HG02884 (cell line): ENCODE measurements at regions not wholly inside any gene's neighbourhood (a gene's known extent, or its start where the extent isn't known, plus 50 kb on each side); places are given as distances from the start of the nearest gene placed in this dataset.

Source experiments
- ATAC-seq: cut with Tn5 transposase; IDR thresholded peaks from one replicate; pipeline ENCODE4 v1.9.1; 2021; ENCODE audit warnings: mild to moderate bottlenecking, moderate library complexity; ENCODE audit not compliant: unreplicated experiment

GRCh38 chr3:44072601-44073540, 168.8 kb upstream of the TOPAZ1 start:
- ATAC-seq, result no peak

- ATAC-seq, result no peak
Measured at GRCh38 chr3:44074181-44074580, 167.5 kb upstream of the TOPAZ1 start.

DNA sequence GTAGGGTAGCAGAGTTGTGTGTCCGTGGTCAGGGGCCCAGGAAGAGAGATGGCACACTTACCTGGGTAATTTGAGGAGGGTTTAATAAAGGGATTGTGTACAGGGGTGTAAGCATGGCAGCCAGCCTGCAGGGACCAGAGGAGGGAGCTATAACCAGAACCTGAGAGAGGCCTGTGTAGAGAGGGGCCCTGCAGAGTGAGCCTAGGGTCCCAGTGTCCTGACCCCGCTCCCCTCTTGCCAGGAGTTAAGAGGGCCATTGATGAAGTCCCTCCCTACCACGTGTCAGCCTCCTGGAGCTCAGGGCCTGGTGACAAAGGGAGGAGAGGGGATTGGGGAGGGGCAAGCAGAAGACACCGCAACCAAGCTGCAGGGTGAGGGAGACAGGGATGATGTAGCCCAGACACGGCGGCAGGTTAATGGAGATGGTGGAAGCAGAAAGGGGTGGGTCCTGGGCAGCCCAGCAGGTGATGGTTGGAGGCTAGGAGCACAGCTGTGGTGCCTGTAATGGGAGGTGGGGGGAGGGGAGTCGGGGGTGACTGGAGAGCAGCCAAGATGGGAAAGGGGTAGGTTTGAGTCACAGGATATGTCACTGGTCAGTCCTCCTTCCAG, 165.4 kb upstream of the TOPAZ1 start:
- no peak for ATAC-seq

DNA sequence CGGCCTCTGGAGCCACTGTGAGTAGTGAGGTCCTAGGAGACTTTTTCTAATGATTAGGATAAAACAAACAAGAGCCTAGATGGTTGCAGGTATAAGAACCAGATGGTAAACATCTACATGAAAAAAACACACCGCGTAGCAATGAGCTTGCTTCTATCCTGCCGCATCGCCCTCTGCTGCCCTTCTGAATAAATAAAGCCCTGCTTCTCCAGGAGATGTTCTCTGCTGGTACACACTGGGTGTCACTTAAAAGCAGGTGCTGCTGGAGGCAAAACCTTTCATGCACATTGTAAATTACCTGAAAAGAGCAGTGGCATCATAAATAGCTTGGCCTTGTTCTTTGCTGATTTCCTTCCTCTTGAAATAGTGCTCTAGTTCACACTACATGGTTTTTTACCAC, 164.4 kb upstream of the TOPAZ1 start:
- no peak for ATAC-seq

- no peak for ATAC-seq
Measured at GRCh38 chr3:44078863-44079262, 162.8 kb upstream of the TOPAZ1 start.

DNA sequence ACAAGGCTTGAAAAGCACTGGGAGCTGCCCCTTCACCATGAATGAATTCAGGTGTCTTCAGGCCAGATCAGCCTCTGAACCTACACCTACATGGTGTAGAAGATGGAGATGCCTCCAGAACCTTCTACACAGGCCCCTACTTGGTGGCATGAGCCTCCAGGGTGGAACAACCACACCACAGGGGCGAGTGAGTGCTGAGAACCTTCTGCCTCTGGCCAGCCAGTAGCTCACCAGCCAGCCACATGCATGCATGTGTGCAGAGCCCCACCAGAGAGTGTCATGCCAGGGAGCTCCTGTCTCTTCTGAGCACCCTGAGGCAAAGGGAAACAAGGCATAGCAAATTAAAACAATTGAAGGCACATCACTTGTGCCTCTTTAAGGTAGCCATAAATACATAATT, 161.8 kb upstream of the TOPAZ1 start:
- ATAC-seq, result no peak

DNA sequence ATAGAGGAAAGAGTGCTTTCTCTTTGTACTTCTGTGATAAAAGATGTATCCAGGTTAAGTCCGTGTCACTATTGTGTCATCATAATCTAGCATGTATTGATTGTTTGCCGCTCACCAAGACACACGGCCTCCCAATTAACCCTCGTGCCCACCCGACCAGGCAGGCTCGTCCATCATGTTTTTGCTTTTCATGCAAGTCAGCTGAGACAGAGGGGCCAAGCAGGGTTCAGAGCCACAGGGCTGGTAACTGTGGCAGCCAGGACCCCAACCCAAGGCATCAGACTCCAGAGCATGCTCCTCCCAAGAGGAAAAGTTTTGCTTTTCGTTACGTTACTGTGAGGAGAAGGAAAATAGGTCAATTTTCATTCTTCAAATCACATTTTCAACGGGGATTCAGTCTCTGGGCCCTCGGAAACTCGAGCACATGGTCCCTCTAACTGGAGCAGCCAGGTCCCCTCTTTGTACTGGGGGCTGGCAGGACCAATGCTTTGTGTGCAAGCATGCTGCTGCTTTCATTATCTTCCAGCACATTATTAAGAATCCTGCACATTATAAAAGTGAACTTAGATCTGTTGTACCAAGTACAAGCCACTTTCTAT, 161.1 kb upstream of the TOPAZ1 start:
- no peak for ATAC-seq

- ATAC-seq, result no peak
Measured at GRCh38 chr3:44090036-44090435, 151.7 kb upstream of the TOPAZ1 start.

DNA sequence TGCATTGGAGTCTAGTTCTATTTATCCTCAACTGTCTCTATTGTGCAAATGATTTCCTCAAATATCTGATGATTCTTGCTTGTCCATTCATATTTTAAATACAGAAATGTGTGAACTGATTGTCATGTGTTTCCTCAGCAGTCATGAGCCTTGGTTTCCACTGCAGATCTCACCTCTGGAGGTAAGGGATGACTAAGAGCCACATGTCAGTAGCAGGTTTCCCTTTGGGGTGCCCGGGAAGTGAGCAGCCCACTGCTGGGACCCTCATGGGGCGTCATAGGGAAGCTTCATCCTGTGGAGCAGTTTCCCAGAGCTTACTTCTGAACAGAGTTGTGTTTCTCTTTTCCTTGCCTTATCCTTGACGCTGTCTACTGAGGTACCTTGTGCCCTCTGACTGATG, 149.2 kb upstream of the TOPAZ1 start:
- ATAC-seq, result no peak

DNA sequence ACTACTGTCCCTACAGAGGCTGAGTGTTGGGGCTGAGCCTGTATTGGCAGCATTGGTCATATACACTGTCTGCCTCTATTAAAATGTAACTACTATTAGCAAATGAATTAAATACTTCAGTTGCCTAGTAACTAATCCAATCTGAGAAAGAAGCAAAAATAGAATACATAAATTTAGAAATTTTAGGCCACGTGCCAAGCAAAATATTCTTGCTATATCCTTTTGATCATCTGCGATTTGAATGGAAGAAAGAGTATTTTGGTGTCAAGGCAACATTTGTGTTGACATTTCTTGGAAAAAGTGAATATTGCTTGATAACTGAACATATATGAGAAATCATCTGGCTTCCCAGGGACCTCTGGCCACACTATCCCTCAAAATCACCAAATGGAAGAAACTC, 148.2 kb upstream of the TOPAZ1 start:
- no peak for ATAC-seq

GRCh38 chr3:44098656-44099415, 142.8 kb upstream of the TOPAZ1 start:
- ATAC-seq, result no peak

DNA sequence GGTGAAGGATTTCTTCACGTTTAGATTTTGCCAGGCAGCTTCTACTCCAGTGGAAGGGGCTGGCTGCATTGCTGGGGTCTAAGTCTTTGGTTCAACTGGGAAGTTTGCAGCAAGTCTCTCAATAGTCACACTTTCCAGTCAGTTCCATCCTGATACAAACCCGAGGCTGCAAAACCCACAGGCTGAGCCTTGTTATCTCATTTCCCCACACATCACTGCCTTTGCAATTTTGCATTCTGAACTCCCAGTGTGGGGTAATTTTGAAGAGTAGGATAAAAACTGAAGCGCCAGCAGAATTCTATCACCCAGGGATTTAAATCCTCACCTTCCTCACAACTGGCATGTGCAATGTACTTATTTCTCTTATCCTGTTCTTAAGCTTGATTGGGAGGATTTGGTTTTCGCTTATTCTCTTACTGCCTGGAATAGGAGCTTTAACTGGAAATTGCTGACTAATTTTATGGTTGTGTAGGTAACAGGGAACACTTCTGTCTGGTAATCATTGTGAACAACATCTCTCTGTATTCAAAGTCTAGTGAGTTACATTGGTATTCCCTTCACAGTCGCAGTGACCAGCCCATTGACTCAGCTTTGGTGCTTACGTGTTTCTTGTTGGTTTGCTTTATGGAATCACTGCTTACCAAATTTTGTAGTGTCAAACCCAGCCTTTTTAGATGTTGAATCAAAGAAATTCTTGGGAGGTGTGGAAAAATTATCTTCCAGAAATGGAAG, 142.0 kb upstream of the TOPAZ1 start:
- no peak for ATAC-seq

DNA sequence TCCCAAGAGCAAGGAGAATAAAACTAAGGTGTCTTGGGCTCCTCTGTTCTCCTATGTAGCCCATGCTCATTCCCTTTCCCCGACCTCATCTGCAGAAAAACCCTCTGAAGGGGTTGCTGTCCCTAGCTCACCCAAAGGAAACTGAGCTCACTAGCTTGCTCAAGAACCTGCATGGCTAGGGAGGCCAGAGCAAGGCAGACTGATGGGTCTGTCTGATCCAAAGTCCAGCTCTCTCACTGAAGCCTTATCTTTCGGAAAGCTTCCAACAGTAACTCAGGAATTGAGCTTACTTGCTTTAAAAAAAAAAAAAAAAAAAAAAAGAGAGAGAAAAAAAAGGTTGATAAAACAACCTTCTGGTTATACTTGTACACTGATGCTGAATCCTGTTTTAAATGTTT, 141.4 kb upstream of the TOPAZ1 start:
- ATAC-seq, result no peak

GRCh38 chr3:44104043-44104442, 137.6 kb upstream of the TOPAZ1 start:
- ATAC-seq, result no peak

- ATAC-seq, result peak; percentile 98
Measured at GRCh38 chr3:44104668-44105321, 136.9 kb upstream of the TOPAZ1 start.

DNA sequence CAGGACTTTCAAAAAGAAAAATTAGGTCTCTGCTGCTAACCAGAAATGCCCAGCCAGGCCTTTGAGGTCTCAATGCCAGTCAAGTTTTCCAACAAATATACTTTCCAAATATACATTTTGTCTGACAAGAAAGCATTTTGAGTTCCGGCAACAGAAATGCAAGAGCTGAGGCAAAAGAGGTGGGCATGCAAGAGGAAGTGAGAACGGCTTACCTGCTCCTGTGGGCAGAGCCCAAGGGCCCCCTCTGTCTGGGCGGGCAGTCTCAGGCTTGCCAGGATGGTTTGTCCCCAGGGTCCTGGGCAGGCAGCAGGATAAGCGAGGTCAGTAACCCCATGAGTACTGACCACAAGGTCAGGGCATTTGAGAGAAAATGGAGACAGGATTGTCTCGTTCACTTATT, 136.1 kb upstream of the TOPAZ1 start:
- no peak for ATAC-seq

DNA sequence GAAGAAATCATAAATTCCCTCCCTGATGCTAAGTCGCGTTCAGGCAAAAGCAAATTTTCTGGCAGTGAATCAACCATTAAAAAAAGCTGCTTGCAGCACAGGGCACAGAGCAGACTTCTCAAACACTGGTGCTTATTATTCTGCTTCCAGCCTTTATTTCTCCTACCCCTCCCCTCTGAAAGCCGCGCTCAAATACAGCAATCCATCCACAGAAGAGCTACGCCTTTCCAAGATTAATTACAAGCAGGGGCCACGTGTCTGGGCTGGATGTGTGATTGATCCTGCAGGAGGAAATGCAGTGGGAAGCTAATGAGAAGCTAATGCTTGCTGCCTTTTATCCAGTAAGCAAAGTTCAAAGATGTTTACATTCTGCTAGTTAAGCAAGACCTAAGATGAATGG, 134.9 kb upstream of the TOPAZ1 start:
- ATAC-seq, result no peak

DNA sequence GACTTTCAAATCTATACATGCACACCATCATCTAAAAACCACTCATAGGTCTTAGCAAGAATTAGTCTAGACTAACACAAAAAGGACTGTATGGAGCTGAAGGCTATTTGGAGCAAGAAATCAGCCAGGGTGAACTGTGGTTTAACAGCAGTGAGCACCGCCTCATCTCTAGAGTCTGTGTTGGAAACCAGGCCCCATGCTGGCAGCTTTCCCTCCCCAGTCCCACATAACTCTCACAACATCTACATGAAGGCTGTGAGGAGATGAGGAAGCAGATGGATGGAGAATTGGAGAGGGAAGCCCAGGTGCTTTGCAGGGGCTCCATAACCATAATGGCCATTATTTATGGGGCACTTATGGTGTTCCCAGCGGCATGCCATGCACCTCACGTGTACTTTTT, 133.2 kb upstream of the TOPAZ1 start:
- ATAC-seq, result no peak

- ATAC-seq, result no peak
Measured at GRCh38 chr3:44109771-44110361, 131.8 kb upstream of the TOPAZ1 start.

DNA sequence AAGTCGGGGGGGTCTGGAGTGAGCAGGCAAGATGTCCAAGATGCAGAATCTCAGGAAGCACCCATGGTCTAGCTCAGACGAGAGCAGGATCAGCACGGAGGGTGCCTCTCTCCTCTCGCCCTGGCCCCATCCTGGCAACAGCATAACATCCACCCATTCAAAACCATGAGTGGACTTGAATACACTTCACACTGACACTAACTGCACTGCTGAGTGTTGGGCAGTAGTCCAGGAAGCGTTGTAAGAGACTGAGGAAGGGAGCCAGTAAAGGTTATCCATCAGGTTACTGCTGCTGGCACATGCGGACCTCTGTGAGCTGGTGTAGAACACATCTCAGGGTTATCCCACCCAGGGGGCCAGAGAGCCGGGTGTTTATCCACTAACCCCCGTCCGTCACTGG, 131.0 kb upstream of the TOPAZ1 start:
- no peak for ATAC-seq
